LNCAP (cell line): ENCODE measurements at regions not wholly inside any gene's neighbourhood (a gene's known extent, or its start where the extent isn't known, plus 50 kb on each side); places are given as distances from the start of the nearest gene placed in this dataset.

Source experiments
- CTCF ChIP-seq: fragments of 450-650 bp; IDR thresholded peaks from 2 replicates; pipeline ENCODE4 v1.5.1; 2017; ENCODE audit warnings: mild to moderate bottlenecking

DNA sequence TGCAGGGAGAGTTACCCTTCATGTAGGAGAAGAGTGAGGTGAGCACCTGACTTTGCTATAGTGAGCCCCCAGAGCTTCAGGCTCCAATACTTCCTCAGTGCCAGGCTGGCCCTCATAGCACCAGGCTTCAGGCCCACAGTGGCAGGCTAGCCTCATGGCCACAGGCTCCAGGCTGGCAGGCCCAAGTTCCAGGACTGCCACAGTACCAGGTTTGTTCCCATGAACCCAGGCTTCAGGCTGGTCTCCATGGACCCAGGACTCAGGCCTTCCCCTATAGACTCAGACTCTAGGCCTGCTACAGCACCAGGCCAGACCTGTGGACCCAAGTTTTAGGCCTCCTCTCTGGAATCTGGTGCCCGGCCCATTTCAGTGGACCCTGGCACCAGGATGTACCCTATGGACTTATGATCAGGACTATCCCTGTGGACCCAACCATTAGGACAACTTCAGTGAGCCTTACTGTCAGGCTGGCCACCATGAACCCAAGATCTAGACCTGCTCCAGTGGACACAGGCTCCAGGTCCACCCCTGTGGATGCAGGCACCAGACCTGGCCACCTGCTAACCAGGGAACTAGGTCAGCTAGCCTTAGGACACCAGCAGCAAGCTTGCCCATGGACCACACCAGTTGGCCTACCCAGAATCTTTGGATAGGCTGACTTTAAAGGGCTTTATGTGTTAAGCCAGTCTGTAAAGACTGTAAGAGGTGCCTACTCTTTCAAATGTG lies 658.2 kb downstream of the KLHL13 start:
- TF ChIP-seq CTCF: no peak

- no peak for TF ChIP-seq CTCF
Observed at GRCh38 chrX:117455787-117456186, 660.8 kb downstream of the KLHL13 start.

DNA sequence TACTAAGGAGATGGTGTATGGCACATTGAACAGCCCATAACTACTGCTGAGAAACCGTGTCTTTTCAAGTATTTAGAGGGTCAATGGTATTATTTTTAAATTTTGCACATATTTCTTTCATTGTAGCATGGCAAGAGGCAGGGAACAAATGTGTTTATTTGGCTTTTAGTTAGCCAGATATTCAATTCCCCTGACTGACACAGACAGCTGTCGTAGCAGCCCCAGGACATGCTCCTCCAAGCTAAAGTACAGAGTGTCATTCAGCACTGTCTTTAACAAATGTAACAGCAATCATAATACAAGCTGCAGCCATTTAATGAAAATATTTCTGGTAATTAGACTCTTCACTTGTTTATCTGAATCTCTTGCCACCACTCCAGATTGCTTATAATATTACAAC lies 687.1 kb downstream of the KLHL13 start:
- TF ChIP-seq CTCF: no peak

GRCh38 chrX:117407449-117408150 lies 709.0 kb downstream of the KLHL13 start:
- TF ChIP-seq CTCF: no peak

DNA sequence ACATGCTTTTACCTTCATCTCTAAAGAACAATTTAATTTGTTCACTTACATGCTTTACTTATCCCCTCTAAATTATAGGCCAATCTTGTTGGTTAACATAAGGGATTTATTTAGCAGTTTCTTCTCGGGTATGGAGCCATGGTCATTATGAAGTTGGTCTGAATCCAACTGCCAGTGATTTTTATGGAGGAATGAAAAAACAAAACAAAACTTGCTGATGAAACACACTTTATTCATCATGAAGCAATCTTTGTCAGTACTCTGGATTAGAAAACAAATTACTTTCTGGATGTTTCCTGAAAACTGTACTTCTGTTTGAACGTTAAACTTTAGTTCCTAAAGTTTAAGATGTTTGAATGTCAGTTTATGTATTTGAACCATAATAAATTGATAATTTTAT lies 715.8 kb downstream of the KLHL13 start:
- no peak for TF ChIP-seq CTCF

DNA sequence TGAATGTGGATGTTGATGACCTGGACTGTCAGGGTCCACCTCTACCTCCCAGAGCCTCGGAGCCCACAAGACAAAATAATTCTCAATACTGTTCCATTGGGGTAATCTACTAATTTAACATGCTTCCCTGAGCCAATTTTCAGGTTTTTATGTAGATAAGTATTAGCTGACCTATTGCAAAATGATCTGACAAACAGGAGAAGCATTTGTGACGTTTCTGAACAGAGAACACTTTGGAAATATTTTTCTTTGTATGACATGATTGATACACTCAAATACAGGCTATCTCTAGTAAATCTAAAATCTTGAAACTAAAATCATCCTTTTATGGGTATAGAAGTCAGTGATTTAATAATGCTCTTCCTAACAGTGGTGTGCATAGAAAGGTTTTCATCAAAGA lies 716.6 kb downstream of the KLHL13 start:
- TF ChIP-seq CTCF: no peak

GRCh38 chrX:117397844-117398243 lies 718.8 kb downstream of the KLHL13 start:
- TF ChIP-seq CTCF: no peak
